ENCODE measurements at regions not wholly inside any gene's neighbourhood (a gene's known extent, or its start where the extent isn't known, plus 50 kb on each side); places are given as distances from the start of the nearest gene placed in this dataset.

- 70 to 89% (median 87%) methylated on average over 5 of the region's 5 CpGs for WGBS, 3 donors
- TF ChIP-seq CTCF (IDR thresholded peaks at IDR 0.05) (no peak), POLR2A (IDR thresholded peaks at IDR 0.05) (no peak), EP300 (IDR thresholded peaks at IDR 0.05) (no peak)
- intact Hi-C loops (cut with DNase I), result no loop called here
Measured at GRCh38 chr15:47856071-47856470, 138.8 kb downstream of the SEMA6D start.

GRCh38 chr15:47857014-47857775 lies 139.9 kb downstream of the SEMA6D start:
- WGBS, 3 donors, result 90 to 93% (median 92%) methylated on average over 5 of the region's 5 CpGs
- TF ChIP-seq POLR2A (IDR thresholded peaks at IDR 0.05) (no peak), CTCF (IDR thresholded peaks at IDR 0.05) (no peak), EP300 (IDR thresholded peaks at IDR 0.05) (no peak)
- H3K27me3 ChIP-seq, result no peaks in the 10 kb centered on the region
- DNase-seq, result no peak
- peaks cover 2% of the 10 kb centered on the region for H3K4me1 ChIP-seq (ENCODE audit: insufficient read depth)
- no peak overlapping the region for H3K27ac ChIP-seq
- no peaks in the 10 kb centered on the region for H3K36me3 ChIP-seq
- no peaks in the 10 kb centered on the region for H3K9me3 ChIP-seq
- intact Hi-C loops (cut with DNase I), result no loop called here
- H3K4me3 ChIP-seq, result no peak overlapping the region

More at GRCh38 chr15:47856071-47856470, 138.8 kb downstream of the SEMA6D start:
- H3K36me3 ChIP-seq, result no peaks in the 10 kb centered on the region
- no peak for DNase-seq
- no peak overlapping the region for H3K27ac ChIP-seq
- no peaks in the 10 kb centered on the region for H3K27me3 ChIP-seq
- H3K4me1 ChIP-seq (ENCODE audit: insufficient read depth), result peaks cover 2% of the 10 kb centered on the region
- H3K4me3 ChIP-seq, result no peak overlapping the region
- no peaks in the 10 kb centered on the region for H3K9me3 ChIP-seq

GRCh38 chr15:47857776-47858167 lies 140.5 kb downstream of the SEMA6D start:
- Histone ChIP-seq H3K27ac (no peak overlapping the region), H3K4me3 (no peak overlapping the region), H3K36me3 (no peaks in the 10 kb centered on the region), H3K27me3 (no peaks in the 10 kb centered on the region), H3K4me1 (ENCODE audit: insufficient read depth) (peaks cover 2% of the 10 kb centered on the region), H3K9me3 (no peaks in the 10 kb centered on the region)
- DNase-seq, result no peak
- TF ChIP-seq EP300 (IDR thresholded peaks at IDR 0.05) (no peak), CTCF (IDR thresholded peaks at IDR 0.05) (no peak), POLR2A (IDR thresholded peaks at IDR 0.05) (no peak)
- intact Hi-C loops (cut with DNase I), result no loop called here
- WGBS, 3 donors, result 27 to 45% (median 36%) methylated on average over 3 of the region's 3 CpGs

- intact Hi-C loops (cut with DNase I), result no loop called here
- no peak for DNase-seq
- H3K27me3 ChIP-seq, result no peaks in the 10 kb centered on the region
- H3K9me3 ChIP-seq, result no peaks in the 10 kb centered on the region
- H3K4me3 ChIP-seq, result no peak overlapping the region
- 89 to 91% (median 90%) methylated on average over 10 of the region's 10 CpGs for WGBS, 3 donors
- no peaks in the 10 kb centered on the region for H3K4me1 ChIP-seq (ENCODE audit: insufficient read depth)
- no peaks in the 10 kb centered on the region for H3K36me3 ChIP-seq
- TF ChIP-seq CTCF (IDR thresholded peaks at IDR 0.05) (no peak), EP300 (IDR thresholded peaks at IDR 0.05) (no peak), POLR2A (IDR thresholded peaks at IDR 0.05) (no peak)
- H3K27ac ChIP-seq, result no peak overlapping the region
Measured at GRCh38 chr15:47861111-47861903, 144.0 kb downstream of the SEMA6D start.

All from ovary (tissue), 7 donors.